ENCODE measurements at regions not wholly inside any gene's neighbourhood (a gene's known extent, or its start where the extent isn't known, plus 50 kb on each side); places are given as distances from the start of the nearest gene placed in this dataset.
"Not testable (repeated sequence)": the region's sequence is repeated elsewhere in the genome, so short reads cannot be mapped to it uniquely, and the experiment has no call there.

GRCh38 chr7:142632271-142633134 lies 116.8 kb upstream of the PRSS1 start:
- peak; percentile 83 for FAIRE-seq
- no peak for TF ChIP-seq TAF1 (IDR thresholded peaks at IDR 0.05; ENCODE audit: borderline replicate concordance, low read depth, low read length)
- TF ChIP-seq POLR2A (IDR thresholded peaks at IDR 0.05; ENCODE audit: low read depth, low read length): no peak
- no peak for TF ChIP-seq POLR2AphosphoS5 (IDR thresholded peaks at IDR 0.05; ENCODE audit: low read depth, low read length)
- DNase-seq (ENCODE audit: insufficient read length): peak; percentile 37

- no peak for TF ChIP-seq POLR2A (IDR thresholded peaks at IDR 0.05; ENCODE audit: low read depth, low read length)
- TF ChIP-seq POLR2AphosphoS5 (IDR thresholded peaks at IDR 0.05; ENCODE audit: low read depth, low read length): no peak
- TF ChIP-seq TAF1 (IDR thresholded peaks at IDR 0.05; ENCODE audit: borderline replicate concordance, low read depth, low read length): no peak
- FAIRE-seq: no peak
- no peak for DNase-seq (ENCODE audit: insufficient read length)
Measured at GRCh38 chr7:142629588-142630260, 119.5 kb upstream of the PRSS1 start.

- FAIRE-seq (no peak), DNase-seq (ENCODE audit: insufficient read length) (no peak)
- TF ChIP-seq POLR2AphosphoS5 (IDR thresholded peaks at IDR 0.05; ENCODE audit: low read depth, low read length) (no peak), POLR2A (IDR thresholded peaks at IDR 0.05; ENCODE audit: low read depth, low read length) (no peak), TAF1 (IDR thresholded peaks at IDR 0.05; ENCODE audit: borderline replicate concordance, low read depth, low read length) (no peak)
Measured at GRCh38 chr7:142628945-142629344, 120.3 kb upstream of the PRSS1 start.

DNA sequence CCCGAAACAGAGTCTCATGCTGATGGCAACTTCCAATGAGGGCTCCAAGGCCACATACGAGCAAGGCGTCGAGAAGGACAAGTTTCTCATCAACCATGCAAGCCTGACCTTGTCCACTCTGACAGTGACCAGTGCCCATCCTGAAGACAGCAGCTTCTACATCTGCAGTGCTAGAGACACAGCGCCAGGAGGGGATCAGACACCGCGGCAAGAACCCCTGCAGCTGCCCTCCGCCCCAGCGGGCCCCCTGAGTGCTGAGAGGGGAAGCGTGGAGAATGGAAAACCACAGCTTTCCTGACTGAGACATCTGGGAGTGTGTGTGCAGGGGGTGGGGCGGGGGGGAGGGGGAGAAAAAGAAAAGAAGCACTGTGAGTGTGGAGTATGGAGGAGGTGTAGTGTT lies 122.0 kb upstream of the PRSS1 start:
- FAIRE-seq; DNase-seq (ENCODE audit: insufficient read length): not testable (repeated sequence)

- TF ChIP-seq POLR2AphosphoS5 (IDR thresholded peaks at IDR 0.05; ENCODE audit: low read depth, low read length): no peak
- no peak for TF ChIP-seq POLR2A (IDR thresholded peaks at IDR 0.05; ENCODE audit: low read depth, low read length)
- TF ChIP-seq TAF1 (IDR thresholded peaks at IDR 0.05; ENCODE audit: borderline replicate concordance, low read depth, low read length): no peak
- peak; percentile 84 for FAIRE-seq
- DNase-seq (ENCODE audit: insufficient read length): no peak
Measured at GRCh38 chr7:142626420-142627035, 122.7 kb upstream of the PRSS1 start.

- FAIRE-seq; DNase-seq (ENCODE audit: insufficient read length): not testable (repeated sequence)
Measured at GRCh38 chr7:142625216-142625615, 124.1 kb upstream of the PRSS1 start.

GRCh38 chr7:142620402-142620801 lies 128.9 kb upstream of the PRSS1 start:
- TF ChIP-seq POLR2AphosphoS5 (IDR thresholded peaks at IDR 0.05; ENCODE audit: low read depth, low read length) (no peak), POLR2A (IDR thresholded peaks at IDR 0.05; ENCODE audit: low read depth, low read length) (no peak), TAF1 (IDR thresholded peaks at IDR 0.05; ENCODE audit: borderline replicate concordance, low read depth, low read length) (no peak)
- FAIRE-seq (no peak), DNase-seq (ENCODE audit: insufficient read length) (no peak)

GRCh38 chr7:142618655-142619351 lies 130.5 kb upstream of the PRSS1 start:
- no peak for DNase-seq (ENCODE audit: insufficient read length)
- FAIRE-seq: no peak
- TF ChIP-seq POLR2A (IDR thresholded peaks at IDR 0.05; ENCODE audit: low read depth, low read length): no peak

DNA sequence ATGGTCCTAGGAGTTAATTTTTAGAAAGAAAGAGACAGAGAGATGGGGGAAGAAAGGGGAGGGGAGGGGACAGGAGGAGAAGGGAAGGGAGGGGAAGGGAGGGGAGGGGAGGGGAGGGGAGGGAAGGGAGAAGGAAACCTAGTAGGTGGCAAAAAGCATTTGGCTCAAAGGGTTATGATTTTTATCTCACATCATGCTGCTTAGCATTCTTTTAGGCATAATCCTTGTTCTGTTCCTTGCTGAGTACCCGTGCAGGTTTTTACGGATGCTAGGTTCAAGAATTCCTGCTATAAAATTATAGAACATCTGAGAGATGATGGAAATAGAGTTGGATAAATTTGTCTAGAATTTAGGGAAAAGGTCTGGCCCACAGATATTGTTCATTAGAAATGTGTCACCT lies 132.4 kb upstream of the PRSS1 start:
- DNase-seq (ENCODE audit: insufficient read length) (no peak), FAIRE-seq (no peak)
- no peak for TF ChIP-seq TAF1 (IDR thresholded peaks at IDR 0.05; ENCODE audit: borderline replicate concordance, low read depth, low read length)
- no peak for TF ChIP-seq POLR2A (IDR thresholded peaks at IDR 0.05; ENCODE audit: low read depth, low read length)
- no peak for TF ChIP-seq POLR2AphosphoS5 (IDR thresholded peaks at IDR 0.05; ENCODE audit: low read depth, low read length)

DNA sequence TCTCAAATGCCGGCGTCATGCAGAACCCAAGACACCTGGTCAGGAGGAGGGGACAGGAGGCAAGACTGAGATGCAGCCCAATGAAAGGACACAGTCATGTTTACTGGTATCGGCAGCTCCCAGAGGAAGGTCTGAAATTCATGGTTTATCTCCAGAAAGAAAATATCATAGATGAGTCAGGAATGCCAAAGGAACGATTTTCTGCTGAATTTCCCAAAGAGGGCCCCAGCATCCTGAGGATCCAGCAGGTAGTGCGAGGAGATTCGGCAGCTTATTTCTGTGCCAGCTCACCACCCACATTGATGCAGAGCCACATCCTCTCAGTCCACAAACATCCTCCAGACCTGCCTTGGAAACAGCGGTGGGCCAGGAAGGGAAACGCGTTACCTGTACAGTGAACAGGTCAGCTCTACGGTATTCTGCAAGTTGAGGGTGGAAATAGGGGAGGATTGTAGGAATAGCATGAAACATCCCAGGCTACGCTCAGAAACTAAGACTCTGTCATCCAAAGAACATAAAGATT lies 133.1 kb upstream of the PRSS1 start:
- TF ChIP-seq TAF1 (IDR thresholded peaks at IDR 0.05; ENCODE audit: borderline replicate concordance, low read depth, low read length): no peak
- no peak for TF ChIP-seq POLR2AphosphoS5 (IDR thresholded peaks at IDR 0.05; ENCODE audit: low read depth, low read length)
- TF ChIP-seq POLR2A (IDR thresholded peaks at IDR 0.05; ENCODE audit: low read depth, low read length): no peak
- no peak for FAIRE-seq
- no peak for DNase-seq (ENCODE audit: insufficient read length)

DNA sequence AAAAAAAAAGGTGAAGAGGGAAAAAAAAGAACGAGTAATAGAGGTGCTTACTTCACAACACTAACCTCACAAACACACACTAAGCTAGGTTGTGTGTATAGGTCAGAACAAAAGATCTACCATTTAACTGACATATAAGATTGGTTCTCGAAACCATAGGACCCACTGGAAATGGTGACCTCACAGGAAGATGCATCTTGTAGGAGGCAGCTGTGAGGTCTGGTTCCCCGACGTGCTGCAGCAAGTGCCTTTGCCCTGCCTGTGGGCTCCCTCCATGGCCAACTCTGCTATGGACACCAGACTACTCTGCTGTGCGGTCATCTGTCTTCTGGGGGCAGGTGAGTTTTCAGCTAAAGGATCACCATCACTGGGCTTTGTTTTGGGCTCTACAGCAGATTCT lies 133.8 kb upstream of the PRSS1 start:
- TF ChIP-seq TAF1 (IDR thresholded peaks at IDR 0.05; ENCODE audit: borderline replicate concordance, low read depth, low read length): no peak
- TF ChIP-seq POLR2A (IDR thresholded peaks at IDR 0.05; ENCODE audit: low read depth, low read length): no peak
- no peak for TF ChIP-seq POLR2AphosphoS5 (IDR thresholded peaks at IDR 0.05; ENCODE audit: low read depth, low read length)
- no peak for DNase-seq (ENCODE audit: insufficient read length)
- no peak for FAIRE-seq

Data from GM12892 (cell line).